Brain microvascular endothelial cell (primary cell): ENCODE measurements at regions not wholly inside any gene's neighbourhood (a gene's known extent, or its start where the extent isn't known, plus 50 kb on each side); places are given as distances from the start of the nearest gene placed in this dataset.
"Not testable (repeated sequence)": the region's sequence is repeated elsewhere in the genome, so short reads cannot be mapped to it uniquely, and the experiment has no call there.

Experiments
- DNase-seq: peaks from one replicate; pipeline ENCODE4 v3.0.0-alpha.2; 2020
- H3K27ac ChIP-seq: fragments of 250-450 bp; sonication (Bioruptor Pico); 2 replicates; pipeline ENCODE4 v1.5.1; 2020; ENCODE audit warnings: mild to moderate bottlenecking, moderate library complexity
- H3K27me3 ChIP-seq: fragments of 250-450 bp; sonication (Bioruptor Pico); replicated peaks from 2 replicates; pipeline ENCODE4 v1.5.1; 2020; ENCODE audit warnings: mild to moderate bottlenecking
- H3K36me3 ChIP-seq: fragments of 250-450 bp; sonication (Bioruptor Pico); replicated peaks from 2 replicates; pipeline ENCODE4 v1.5.1; 2020; ENCODE audit warnings: mild to moderate bottlenecking
- H3K4me3 ChIP-seq: 2 replicates; pipeline ENCODE4 v1.5.1; 2011; ENCODE audit warnings: low read depth, mild to moderate bottlenecking, control low read depth, low read length, moderate library complexity
- in situ Hi-C: cut with HindIII; loops from 2 replicates; pipeline ENCODE4 v1.10.0; 2017; ENCODE audit warnings: low sequenced_read_pairs, low pct_ligation_motif_present
- TF ChIP-seq, protein P1 (sequence below): IDR thresholded peaks from 2 replicates; pipeline ENCODE4 v1.5.1; 2011; ENCODE audit warnings: low read depth, mild to moderate bottlenecking, moderate library complexity, low read length, control low read depth, inconsistent platforms; ENCODE audit errors: missing control alignments

DNA sequence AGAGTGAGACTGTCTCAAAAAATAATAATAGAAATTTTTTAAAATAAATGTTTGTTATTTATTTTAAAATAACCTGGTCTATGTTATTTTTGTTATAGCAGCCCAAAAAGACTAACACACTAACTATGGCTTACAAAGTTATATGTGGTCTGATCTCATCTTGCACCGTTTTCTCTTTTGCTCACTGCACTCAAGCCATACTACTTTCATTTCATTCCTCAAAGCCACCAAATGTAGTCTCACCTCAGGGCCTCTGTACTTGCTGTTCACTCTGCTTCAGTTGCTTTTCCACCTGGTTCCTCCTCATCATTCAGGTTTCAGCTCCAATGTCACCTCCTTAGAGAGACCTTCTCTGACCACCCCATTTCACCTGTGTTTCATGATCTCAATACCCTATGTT is 55.2 kb upstream of the MDM1 start:
- Histone ChIP-seq H3K27ac (no peak overlapping the region), H3K4me3 (no peak overlapping the region), H3K36me3 (no peaks in the 10 kb centered on the region), H3K27me3 (no peaks in the 10 kb centered on the region)
- TF ChIP-seq, protein P1, sequence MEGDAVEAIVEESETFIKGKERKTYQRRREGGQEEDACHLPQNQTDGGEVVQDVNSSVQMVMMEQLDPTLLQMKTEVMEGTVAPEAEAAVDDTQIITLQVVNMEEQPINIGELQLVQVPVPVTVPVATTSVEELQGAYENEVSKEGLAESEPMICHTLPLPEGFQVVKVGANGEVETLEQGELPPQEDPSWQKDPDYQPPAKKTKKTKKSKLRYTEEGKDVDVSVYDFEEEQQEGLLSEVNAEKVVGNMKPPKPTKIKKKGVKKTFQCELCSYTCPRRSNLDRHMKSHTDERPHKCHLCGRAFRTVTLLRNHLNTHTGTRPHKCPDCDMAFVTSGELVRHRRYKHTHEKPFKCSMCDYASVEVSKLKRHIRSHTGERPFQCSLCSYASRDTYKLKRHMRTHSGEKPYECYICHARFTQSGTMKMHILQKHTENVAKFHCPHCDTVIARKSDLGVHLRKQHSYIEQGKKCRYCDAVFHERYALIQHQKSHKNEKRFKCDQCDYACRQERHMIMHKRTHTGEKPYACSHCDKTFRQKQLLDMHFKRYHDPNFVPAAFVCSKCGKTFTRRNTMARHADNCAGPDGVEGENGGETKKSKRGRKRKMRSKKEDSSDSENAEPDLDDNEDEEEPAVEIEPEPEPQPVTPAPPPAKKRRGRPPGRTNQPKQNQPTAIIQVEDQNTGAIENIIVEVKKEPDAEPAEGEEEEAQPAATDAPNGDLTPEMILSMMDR = no peak
- DNase-seq = no peak
- in situ Hi-C loops = no loop called here

DNA sequence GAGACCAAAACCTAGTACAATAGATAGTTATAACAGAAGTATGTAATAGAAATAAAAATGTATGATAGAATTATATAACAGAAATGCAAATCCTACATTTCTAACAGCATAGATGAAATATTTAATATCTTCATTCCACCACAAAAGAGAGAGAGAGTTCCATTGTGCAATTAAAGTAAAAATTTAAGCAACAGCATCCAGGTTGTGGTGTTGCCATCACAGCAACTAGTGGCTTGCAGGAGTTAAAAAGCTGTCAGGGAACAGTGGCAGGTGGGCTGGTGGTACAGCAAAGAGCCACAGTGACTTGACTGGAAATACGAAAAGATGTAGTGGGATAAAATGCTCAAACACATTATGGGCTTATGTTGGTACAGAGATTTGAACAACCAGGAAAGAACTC is 57.1 kb upstream of the MDM1 start:
- Histone ChIP-seq H3K4me3 (no peak overlapping the region), H3K27ac (no peak overlapping the region), H3K27me3 (no peaks in the 10 kb centered on the region), H3K36me3 (no peaks in the 10 kb centered on the region)
- in situ Hi-C loops = no loop called here
- TF ChIP-seq, protein P1 = no peak
- DNase-seq = no peak

DNA sequence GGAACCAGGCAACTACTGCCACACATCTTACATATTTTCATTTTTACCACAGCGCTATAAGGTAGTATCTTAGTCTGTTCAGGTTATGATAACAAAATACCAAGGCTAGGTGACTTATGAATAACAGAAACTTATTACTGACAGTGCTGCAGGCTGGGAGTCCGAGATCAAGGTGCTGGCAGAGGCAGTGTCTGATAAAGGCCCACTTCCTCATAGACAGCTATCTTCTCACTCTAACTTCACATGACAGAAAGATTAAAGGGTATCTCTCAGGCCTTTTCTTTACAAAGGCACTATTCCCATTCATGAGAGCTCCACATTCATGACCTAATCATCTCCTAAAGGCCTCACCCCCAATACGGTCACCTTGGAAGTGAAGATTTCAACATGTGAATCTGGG is 59.8 kb upstream of the MDM1 start:
- no peak overlapping the region for H3K27ac ChIP-seq
- H3K4me3 ChIP-seq = no peak overlapping the region
- no peaks in the 10 kb centered on the region for H3K27me3 ChIP-seq
- no peak for DNase-seq
- H3K36me3 ChIP-seq = no peaks in the 10 kb centered on the region
- in situ Hi-C loops = no loop called here
- TF ChIP-seq, protein P1 = no peak

DNA sequence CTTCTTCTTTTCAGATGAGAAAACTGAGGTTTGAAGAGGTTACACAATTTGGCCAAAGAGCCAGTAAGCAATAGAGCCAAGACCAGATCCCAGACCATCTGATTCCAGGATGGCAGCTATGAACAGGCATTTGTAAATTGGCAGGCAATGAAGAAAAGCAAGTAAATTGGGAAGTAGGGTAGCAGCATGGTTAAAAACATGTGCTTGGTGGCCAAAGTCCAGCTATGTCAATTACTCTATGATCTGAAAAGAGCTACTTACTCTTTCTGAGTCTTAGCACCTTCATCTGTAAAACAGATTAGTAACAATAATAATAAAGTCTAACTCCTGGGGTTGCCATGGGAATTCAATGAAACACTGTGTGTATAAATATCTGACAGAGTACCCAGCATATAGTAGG is 60.2 kb upstream of the MDM1 start:
- Histone ChIP-seq H3K4me3 (no peak overlapping the region), H3K36me3 (no peaks in the 10 kb centered on the region), H3K27me3 (no peaks in the 10 kb centered on the region), H3K27ac (no peak overlapping the region)
- in situ Hi-C loops = no loop called here
- no peak for DNase-seq
- TF ChIP-seq, protein P1 = no peak

DNA sequence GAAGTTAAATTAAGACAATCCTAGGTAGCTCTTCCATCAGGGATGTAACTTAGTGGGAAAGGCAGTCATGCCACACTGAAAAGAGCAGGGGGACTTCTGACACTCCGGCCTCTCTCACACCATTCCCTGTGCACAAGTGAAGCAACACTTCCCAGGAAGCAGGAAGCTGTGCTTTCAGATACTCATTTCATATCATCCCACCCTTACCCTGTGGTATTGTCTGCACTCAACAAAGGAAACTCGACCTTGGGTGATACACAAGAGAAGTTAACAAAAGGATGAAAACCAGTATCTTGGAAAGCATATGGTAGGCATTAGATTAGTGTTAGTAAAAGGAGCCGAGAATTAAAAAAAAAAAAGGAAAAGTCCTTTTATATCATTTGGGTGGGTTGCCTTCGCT is 61.3 kb upstream of the MDM1 start:
- TF ChIP-seq, protein P1 = no peak
- no peak for DNase-seq
- Histone ChIP-seq H3K27me3 (no peaks in the 10 kb centered on the region), H3K36me3 (no peaks in the 10 kb centered on the region), H3K27ac (no peak overlapping the region), H3K4me3 (no peak overlapping the region)
- in situ Hi-C loops = no loop called here

DNA sequence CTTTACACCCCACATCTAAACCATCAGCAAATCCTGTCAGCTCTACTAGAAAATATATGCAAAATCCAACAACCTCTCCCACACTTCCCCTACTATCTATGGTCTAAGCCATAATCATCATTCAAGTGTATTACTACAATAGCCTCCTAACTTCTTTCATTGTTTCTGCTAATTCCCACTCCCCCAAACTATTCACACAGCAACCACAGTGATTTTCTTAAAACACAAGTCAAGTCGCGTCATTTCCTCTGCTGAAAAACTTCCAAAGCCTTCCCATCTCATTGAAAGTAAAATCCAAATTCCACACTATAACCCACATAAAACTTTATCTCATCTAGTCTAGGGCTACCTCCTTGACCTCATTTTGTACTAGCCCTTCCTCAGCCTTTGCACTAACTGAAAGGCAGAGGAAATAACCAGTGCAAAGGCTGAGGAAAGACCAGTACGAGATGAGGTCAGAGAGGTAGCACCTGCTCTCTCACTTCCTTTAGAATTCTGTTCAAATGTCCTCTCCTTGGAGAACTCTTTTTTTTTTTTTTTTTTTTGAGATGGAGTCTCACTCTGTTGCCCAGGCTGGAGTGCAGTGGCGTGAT is 65.5 kb upstream of the MDM1 start:
- TF ChIP-seq, protein P1 = no peak
- no peak for DNase-seq

DNA sequence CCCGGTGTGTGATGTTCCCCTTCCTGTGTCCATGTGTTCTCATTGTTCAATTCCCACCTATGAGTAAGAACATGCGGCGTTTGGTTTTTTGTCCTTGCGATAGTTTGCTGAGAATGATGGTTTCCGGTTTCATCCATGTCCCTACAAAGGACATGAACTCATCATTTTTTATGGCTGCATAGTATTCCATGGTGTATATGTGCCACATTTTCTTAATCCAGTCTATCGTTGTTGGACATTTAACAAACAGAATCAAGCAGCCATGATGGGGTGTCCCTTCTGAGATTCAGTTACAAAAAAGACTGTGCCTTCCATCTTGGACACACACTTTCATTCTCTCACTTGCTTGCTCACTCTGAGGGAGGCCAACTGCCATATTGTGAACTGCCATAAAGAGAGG is 66.5 kb upstream of the MDM1 start:
- in situ Hi-C loops, H3K27ac ChIP-seq, H3K4me3 ChIP-seq, H3K36me3 ChIP-seq, DNase-seq, H3K27me3 ChIP-seq: not testable (repeated sequence)

More for the DNA sequence above, 65.5 kb upstream of the MDM1 start:
- H3K27me3 ChIP-seq = no peaks in the 10 kb centered on the region
- in situ Hi-C loops = no loop called here
- H3K4me3 ChIP-seq = no peak overlapping the region
- no peak overlapping the region for H3K27ac ChIP-seq
- no peaks in the 10 kb centered on the region for H3K36me3 ChIP-seq
